Mammary epithelial cell (primary cell): ENCODE measurements at regions not wholly inside any gene's neighbourhood (a gene's known extent, or its start where the extent isn't known, plus 50 kb on each side); places are given as distances from the start of the nearest gene placed in this dataset.

Source experiments
- CTCF ChIP-seq, 2 donors: IDR thresholded peaks in 1 of 2; conservative IDR thresholded peaks in 1 of 2; 2 replicates each; pipeline ENCODE4 v1.5.1; 2011 to 2012; ENCODE audit warnings: inconsistent platforms in 2 of 2, low read length in 2 of 2, mild to moderate bottlenecking in 2 of 2, control low read depth in 1 of 2, low read depth in 1 of 2; ENCODE audit not compliant: insufficient read depth in 1 of 2; ENCODE audit errors: extremely low read depth in 1 of 2
- EZH2 ChIP-seq: IDR thresholded peaks from 2 replicates; pipeline ENCODE4 v1.6.1; 2012; ENCODE audit warnings: low read length, inconsistent platforms, borderline replicate concordance

DNA sequence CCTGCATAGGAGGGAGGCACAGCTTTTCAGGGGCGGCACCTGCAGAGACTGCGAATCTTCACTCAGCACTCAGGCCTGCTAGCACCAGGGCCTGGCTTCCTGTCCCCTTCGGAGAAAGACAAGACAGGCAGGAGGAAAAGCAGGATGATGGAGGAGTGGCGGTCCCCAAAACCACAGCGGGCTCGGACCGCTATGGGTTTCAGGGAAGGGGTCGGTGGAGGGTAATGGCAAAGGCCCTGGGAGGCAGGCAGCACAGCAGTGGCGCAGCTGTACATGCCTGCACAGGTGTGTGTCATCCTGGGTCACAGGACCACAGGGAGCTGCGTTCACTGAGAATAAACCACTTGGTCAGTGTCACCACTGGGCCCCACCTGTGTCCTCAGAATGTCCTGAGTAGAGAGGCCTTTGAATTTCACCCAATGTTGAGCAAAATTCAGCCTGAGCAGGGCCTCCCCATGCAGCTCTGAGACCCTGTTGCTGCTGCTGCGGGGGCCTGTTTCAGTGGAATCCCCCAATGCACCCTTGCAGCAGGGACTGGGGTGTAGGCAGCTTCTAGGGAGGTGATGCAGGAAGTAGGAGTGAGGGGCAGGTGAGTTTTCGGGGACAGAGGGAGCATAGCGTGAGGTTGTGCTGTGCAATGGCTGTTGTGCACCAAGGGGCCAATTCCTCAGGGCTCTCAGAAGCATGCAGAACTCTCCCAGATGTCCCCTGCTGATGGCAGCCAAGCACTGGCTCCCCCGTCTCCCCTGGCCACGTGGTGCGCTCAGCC lies 90.6 kb upstream of the PPP2R2D start:
- TF ChIP-seq CTCF (conservative IDR thresholded peaks at IDR 0.05 in 1 of 2, IDR thresholded peaks at IDR 0.05 in 1 of 2; ENCODE audit: extremely low read depth in 1 of 2, insufficient read depth in 1 of 2, low read depth in 1 of 2, low read length in 2 of 2) (no peak), EZH2 (no peak)
